Tongue (tissue), 1 donor: ENCODE measurements at regions not wholly inside any gene's neighbourhood (a gene's known extent, or its start where the extent isn't known, plus 50 kb on each side); places are given as distances from the start of the nearest gene placed in this dataset.
A peak's percentile ranks its signal among the peaks of the same experiment; 100 is the strongest.
"Not testable (repeated sequence)": the region's sequence is repeated elsewhere in the genome, so short reads cannot be mapped to it uniquely, and the experiment has no call there.

ENCODE experiments used
- DNase-seq: peaks from one replicate; pipeline ENCODE4 v3.0.0-alpha.2; 2015

DNA sequence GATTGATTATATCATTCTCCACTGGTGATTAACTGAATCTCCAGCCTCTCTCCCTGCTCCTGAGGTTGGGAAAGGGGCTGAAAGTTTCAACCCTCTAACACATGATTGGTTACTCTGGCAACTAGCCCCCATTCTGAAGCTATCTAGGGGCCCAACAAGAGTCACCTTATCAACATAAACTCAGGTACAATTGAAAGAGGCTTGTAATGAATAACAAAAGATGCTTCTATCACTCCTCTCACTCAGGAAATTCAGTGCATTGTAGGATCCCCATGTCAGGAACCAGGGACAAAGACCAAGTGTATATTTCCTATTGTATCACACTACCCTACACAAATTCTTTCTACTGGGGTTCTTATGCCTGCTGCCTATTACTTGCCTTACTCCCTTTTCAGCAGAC lies 123.9 kb upstream of the SLC13A1 start:
- DNase-seq = no peak

DNA sequence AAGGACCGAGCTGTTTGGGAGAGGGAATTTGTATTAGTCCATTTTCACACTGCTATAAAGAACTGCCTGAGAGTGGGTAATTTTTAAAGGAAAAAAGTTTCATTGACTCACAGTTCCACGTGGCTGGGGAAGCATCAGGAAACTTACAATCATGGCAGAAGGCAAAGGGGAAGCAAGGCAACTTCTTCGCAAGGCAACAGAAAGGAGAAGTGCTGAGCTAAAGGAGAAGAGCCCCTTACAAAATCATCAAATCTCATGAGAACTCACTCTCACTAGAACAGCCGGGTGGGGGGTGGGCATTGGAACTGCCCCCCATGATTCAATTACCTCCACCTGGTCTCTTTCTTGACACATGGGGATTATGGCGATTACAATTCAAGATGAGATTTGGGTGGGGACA lies 121.8 kb upstream of the SLC13A1 start:
- not testable (repeated sequence) for DNase-seq

DNA sequence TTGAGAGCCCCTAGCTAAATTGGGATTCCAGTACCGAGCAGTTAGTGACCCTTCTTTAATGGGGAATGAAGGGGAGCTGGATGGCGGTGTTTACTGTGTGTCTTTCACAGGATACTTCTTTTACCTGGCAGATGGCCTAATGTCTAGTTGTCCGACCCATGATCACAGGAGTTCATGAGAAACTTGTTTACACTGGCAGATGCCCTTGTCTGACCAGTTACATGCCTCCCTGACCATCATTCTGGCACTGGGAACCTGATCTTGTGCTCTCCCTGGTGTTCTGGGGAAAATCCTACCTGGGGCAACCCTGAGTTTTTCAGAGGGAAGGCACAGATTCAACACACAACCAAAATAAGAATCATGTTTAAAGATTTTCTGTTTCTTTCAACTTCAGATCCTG lies 120.1 kb upstream of the SLC13A1 start:
- no peak for DNase-seq

DNA sequence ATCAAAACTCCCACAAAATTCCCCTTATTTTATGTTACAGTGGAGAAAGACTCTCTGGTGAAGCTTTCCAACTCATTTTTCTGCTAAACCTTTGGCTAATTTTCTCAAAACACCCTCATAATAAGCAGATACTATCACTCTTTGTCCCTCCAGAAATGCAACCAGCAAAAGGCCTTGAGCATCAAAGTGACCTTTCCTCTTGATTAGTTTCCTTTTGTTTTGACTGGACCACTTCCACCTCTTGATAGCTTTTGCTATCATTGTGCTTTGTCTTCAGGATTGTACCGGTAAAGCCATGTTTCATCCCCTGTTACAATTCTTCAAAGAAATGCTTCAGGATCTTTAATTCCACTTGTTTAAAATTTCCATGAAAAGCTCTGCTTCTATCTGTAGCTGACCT lies 115.1 kb upstream of the SLC13A1 start:
- no peak for DNase-seq

DNA sequence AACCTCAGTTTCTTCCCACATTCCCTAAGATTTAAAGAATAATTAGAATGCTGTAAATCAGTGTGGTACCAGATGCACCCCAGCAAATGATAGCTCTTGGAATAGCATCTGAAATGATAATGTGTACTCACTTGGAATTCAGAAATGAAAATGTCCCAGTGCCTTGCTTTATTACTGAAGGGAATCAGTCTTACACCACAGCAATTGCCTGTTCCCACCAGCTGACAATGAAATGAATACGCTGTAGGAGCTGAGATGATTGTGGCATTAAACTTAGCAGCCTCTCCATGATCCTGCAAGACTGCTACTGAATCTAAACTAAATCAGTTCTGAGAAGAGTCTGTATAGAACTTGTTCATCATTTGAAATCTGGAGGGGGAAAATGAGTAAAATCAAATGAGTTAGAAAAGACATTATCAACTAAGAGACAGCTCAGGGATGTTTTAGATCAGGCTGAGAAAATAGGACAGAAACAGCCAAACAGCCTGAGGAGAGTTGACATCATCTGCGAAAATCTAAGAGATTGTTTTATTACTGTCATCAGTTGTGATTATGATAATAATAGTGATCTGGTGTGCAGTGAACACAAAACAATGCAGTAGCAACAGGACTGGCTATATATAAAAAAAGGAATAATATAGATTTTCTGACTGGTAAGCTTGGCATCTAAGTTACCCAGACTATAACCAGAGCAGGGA lies 108.6 kb upstream of the SLC13A1 start:
- DNase-seq = no peak

DNA sequence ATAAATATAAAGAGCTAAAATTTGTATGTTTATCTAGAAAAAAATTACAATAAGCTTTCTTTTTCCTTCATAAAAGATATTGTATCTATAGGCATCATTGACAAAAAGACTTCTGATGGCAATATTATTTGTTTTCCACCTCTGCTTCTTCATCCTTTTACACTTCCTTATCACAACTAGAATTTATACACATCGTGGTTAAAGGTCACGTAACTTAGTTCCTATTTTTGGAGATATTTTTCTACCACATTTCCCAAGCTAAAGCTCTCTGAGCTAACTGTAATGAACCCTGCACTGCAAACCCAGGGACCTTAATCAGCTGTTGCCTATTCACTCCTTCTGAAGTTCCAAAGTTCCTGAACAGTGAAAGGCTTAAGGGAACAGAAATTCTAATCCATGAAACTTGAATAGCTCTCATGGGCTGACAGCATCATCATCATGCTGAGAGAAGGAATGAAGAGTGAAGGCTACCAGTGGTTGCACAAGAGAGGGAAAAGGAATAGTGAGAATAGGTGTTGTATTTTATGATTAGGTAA lies 106.1 kb upstream of the SLC13A1 start:
- peak; percentile 3 for DNase-seq

DNA sequence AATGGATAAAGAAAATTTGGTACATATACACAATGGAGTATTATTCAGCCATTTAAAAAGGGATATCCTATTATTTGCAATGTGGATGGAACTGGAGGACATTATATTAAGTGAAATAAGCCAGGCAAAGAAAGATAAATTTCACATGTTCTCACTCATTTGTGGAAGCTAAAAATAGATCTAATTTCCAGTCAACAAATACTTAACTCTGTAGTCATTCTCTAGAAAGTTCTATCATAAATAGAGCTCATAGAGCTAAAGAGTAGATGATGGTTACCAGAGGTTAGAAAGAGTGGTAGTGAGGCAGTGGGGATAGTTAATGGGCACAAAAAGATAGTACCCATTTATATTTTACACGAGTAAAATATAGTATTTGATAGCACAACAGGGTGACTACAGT lies 104.2 kb upstream of the SLC13A1 start:
- DNase-seq = no peak

DNA sequence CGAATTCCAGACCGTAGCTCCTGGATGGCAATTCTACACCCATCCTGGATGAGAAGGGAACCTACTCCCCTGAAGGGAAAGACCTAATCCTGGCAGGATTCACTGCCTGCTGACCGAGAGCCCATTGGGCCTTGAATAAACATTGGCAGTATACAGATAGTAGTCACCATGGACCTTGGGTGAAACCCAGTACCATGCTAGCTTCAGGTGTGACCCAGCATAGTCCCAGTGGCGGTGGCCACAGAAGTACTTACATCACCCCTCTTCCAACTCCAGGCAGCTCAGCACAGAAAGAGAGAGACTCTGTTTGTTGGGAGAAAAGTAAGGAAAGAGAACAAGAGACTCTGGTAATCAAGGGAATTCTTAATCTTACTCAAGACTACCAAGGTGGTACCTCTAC lies 97.2 kb upstream of the SLC13A1 start:
- no peak for DNase-seq

DNA sequence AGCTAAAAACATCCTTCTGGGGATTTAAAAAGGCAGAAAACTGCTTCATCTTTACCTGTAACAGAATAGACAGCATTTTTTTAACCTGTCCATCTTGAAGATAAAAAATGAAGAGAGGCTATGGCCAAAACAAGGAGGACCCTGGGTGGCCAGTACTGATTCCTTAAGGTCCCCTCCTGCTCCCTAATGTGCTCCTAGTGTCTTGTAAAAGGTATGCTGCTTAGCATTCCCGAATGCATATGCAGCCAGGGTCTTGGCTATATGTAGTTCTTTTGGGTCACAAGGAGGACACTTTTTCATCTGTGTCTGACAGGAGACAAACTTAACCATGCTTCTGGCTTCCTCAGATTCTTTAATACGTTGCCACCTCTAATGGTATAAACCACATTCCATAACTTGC lies 93.9 kb upstream of the SLC13A1 start:
- no peak for DNase-seq

DNA sequence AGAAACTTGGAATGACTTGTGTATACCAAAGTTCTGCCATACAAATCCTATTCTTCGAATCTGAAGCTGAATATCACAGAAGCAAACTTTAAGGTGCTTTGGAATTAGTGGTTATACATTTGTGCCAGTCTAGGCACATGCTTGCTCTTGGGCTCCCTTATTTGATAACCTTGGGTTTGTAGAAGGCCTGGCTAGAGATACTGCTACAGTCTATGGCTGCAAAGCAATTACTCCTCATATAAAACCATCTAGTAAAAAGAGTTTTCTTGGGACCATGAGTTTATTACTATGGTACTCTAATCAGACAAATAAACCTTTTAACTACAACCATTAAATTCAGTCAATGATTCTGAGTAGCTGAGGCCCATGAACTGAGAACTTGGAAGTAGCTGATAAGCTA lies 92.5 kb upstream of the SLC13A1 start:
- DNase-seq = no peak

DNA sequence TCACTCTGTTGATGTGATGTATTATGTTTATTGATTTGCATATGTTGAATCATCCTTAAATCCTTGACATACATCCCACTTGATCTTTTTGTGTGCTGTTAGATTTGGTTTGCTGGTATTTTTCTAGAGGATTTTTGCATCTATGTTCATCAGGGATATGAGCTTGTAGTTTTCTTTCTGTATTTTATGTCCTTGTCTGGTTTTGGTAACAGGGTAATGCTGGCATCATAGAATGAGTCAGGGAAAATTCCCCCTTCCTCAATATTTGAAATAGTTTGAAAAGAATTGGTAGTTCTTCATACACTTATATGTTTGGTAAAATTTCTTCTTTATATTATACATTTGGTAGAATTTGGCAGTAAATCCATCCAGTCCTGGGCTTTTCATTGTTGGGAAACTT lies 89.4 kb upstream of the SLC13A1 start:
- no peak for DNase-seq

DNA sequence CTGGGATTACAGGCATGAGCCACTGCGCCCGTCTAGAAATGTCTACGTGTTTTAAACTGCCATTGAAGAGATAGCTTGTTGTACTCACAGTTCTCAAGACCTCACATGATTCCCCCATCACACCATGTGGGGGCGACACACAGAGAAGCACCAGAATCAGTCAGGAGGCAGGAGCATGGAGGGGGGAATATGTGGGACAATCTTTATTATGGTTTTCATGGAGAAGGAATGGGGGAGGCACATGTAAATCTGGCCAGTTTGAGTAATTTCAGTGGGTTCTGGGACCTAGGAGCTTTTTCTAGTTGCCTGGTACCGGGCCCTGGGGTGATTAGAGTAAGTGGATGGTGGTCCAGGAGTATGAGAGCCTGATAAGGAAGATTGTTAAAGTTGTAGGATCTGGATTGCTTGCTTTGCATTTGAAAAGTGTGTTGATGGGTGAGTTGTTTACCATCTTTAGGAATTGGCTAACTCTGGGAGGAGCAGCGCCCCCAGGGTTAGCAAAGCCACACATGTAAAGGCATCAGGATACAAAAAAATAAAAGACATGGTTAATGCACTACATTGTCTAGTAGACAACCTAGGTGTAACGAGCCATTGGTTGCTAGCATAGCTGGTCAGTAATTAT lies 85.4 kb upstream of the SLC13A1 start:
- DNase-seq = no peak

DNA sequence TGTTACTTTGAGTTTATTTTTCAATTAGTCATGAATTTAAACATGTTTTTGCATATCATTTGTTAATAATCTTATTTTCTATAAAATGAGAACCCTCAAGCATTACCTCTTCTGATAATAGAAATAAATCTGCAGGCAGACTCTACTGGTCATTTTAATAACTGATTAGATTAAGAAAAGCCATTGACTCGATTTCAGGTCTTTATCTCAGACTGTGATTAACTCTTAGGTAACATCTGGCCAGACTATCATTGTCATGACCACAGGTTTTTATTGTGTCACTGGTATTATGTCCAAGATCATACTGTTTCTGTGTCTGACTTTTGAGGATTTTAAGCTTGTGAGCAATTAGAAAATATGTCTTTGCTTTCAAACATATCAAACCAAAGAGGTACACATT lies 83.6 kb upstream of the SLC13A1 start:
- DNase-seq = no peak

DNA sequence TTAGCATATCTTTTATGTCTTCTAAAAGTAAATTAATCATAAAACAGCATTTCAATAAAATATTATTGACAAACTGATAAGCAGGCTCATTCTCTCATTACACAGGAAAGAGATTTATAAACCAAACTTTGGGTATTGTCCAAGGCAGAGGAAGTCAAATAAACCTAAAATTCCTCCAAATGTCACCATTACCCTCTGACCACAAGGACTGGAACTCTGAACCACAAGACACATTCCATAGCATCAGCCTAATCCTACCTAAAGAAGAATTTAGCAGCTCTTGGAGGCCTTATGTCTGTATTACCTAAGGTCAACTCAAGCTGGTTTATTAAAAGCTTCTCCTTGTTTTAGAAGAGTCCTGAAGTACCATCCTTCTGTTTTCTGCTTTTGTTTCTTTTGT lies 82.4 kb upstream of the SLC13A1 start:
- no peak for DNase-seq

DNA sequence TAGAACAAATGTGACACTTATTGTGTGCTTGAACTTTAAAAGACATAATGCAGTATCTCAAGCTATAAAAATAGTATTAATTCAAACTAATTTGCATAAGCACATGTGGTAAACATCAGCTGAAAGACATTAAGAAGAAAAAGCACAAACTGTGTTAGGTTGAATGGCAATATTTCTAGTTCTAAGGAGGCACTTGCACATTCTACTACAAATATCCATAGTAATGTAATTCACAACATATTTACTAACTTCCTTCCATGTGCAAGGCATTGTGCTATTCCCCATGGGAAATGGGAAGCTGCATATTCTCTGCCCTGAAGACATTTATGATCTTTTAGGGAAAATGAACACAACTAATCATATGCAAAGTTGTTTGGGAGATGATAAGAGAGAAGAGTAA lies 80.2 kb upstream of the SLC13A1 start:
- no peak for DNase-seq

DNA sequence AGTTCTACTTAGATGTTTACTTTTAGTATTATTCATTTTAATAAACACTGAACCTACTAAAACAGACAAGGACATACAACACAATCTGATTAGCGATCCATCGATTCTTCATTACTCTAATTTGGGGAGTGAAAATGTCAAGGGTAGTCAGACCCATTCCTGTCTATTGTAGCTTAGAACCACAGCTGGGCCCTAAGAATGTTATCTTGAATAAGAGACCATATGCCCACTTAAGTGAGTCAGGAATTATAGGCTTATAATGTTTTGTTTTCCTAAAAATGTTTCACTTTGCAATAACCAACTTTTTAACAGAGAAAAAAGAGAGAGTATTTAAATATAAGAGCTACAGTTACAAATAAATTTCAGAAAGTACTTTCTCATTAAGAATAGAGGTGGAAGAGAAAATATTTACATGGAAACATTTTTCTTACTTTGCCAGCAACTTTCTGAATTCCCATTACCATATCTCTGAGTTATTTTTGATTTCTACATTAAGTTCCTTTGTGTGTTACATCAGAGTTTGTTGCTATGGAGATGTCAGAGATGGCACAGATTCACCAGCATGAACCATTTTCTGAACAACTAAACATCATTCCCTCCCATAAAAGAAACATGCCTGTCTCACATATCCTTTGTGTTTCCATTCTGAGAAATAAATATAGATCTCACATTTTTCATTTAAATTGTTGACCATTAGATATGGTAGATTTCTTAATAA lies 75.4 kb upstream of the SLC13A1 start:
- peak; percentile 31 for DNase-seq

DNA sequence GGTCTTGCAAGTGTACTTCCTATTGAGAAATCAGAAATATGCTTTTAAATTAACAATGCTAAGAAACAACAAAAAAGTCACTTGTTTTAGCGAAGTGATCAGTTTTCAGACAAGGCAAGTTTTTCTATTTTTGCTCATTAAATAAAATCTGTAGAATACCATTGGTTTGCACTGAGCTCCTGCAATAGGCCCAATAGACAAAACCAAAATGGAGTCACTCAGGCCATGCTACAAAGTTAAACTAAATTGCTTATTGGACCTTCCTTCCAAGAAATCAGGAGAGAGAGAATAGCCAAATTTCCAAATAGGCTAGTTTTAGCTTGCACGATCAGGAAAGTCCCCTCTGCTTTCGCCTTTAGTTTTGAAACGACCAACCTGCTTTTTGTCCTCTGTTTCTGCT lies 73.4 kb upstream of the SLC13A1 start:
- no peak for DNase-seq

DNA sequence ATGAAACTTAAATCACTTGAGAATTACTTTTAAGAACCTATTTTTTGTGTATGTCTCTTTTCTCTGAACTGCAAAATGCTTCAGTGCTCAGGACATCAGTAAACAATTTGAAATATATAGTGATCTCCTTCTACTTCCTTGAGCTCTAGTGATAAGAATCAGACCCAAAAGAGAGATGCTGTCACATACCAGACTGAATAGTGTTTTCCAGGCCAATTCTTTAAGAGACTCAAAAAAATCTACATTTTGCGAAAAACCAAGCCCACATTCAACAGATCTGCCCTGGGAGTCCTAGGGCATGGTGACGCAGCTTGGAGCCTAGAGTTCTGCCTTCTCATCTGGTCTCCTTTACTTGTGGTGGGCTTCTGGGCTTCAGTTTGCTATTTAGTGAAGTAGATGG lies 72.1 kb upstream of the SLC13A1 start:
- no peak for DNase-seq

DNA sequence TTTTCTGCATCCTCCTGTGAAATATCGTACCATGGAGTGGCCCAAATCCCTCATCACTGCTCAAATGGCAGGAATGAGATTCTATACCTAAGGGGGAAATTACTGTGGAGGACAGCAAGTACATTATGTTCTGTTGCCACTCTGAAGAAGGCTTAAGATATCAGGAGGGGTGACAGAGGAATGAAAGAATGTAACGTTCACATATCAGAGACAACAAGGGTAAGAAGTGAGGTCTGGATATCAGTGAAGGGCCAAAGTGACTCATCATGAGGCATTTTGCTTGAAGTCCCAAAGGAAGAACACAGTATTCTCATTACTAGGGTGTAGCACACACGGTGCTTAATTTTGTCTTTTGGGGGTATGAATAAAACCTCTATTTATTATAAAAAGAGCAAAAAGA lies 71.5 kb upstream of the SLC13A1 start:
- no peak for DNase-seq

DNA sequence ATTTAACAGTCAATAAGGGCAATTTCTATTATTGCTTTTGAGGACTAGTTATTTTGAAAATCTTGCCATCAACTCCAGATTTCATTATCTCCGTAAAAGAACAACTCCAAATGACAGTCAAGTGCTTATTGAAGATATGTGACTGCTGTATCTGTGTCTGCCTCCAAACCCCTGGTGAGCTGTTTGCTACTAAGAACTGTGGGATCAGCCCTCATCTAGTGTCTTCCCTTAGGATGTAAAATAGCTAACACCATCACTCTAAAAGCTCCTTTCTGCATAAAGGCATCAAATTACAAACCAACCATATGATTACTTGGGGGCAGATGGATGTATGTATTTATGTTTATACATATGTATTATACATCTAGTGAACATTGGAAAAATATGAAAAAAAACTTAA lies 70.8 kb upstream of the SLC13A1 start:
- DNase-seq = no peak

DNA sequence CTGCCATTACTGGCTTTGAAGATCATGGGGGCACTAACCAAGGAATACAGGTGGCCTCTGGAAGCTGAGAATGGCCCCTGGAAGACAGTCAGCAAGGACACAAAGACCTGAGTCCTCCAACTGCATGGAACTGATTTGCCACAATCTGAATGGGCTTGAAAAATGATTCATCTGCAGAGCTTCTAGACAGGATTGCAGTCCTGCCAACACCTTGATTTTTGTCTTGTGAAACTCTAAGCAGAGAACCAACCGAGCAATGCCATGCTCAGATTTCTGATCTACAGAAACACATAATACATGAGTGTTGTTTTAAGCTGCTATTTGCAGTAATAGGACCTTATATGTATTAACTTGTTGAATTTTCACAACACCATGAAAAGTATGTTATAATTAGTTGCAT lies 66.1 kb upstream of the SLC13A1 start:
- no peak for DNase-seq

DNA sequence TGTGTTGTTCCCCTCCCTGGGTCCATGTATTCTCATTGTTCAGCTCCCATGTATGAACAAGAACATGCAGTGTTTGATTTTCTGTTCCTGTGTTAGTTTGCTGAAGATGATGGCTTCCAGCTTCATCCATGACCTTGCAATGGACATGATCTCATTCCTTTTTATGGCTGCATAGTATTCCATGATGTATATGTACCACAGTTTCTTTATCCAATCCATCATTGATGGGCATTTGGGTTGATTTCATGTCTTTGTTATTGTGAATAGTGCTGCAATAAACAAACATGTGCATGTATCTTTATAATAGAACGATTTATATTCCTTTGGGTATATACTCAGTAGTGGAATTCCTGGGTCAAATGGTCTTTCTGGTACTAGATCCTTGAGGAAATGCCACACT lies 65.1 kb upstream of the SLC13A1 start:
- not testable (repeated sequence) for DNase-seq

DNA sequence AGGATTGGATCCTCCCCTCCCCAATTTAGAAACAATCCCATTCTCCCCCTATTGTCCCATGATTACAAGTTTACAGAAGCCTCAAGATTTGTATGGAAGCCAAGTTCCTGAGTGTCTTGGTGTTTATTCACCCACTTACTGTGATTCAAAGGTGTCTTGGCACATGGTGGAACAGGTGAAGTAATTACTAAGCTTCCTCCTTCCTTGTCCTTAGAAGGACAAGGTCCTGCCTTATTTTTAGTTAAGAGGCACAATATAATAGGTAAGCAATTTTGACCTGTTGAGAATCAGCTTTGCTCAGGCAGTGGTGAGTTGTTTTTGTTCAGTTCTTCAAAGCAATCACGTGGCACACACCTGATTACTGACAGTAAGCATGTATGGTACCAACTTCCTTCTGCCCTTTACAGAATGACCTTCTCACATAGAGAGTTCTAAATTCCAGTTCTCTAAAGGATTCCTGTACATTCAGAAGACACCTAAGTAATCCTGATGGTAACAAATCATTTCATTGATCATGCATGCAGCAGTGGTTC lies 60.7 kb upstream of the SLC13A1 start:
- no peak for DNase-seq
